EL (cell line): ENCODE measurements at regions not wholly inside any gene's neighbourhood (a gene's known extent, or its start where the extent isn't known, plus 50 kb on each side); places are given as distances from the start of the nearest gene placed in this dataset.

ENCODE experiments used
- DNase-seq: peaks from one replicate; pipeline ENCODE4 v3.0.0-alpha.2; 2016

GRCh38 chr13:34046457-34046856 lies 228.5 kb downstream of the RFC3 start:
- DNase-seq: no peak

GRCh38 chr13:34048652-34049051 lies 230.7 kb downstream of the RFC3 start:
- no peak for DNase-seq

GRCh38 chr13:34056733-34057258 lies 238.8 kb downstream of the RFC3 start:
- no peak for DNase-seq

- no peak for DNase-seq
These were observed 246.7 kb downstream of the RFC3 start for GRCh38 chr13:34064456-34065205.

GRCh38 chr13:34065928-34066327 lies 248.0 kb downstream of the RFC3 start:
- DNase-seq: no peak

GRCh38 chr13:34066344-34066743 lies 248.4 kb downstream of the RFC3 start:
- DNase-seq: no peak

- peak; percentile 38 for DNase-seq
These were observed 252.1 kb downstream of the RFC3 start for GRCh38 chr13:34070006-34070405.

GRCh38 chr13:34070544-34071303 lies 252.8 kb downstream of the RFC3 start:
- DNase-seq: no peak

GRCh38 chr13:34076319-34076718 lies 258.4 kb downstream of the RFC3 start:
- peak; percentile 34 for DNase-seq

- DNase-seq: peak; percentile 68
These were observed 259.2 kb downstream of the RFC3 start for GRCh38 chr13:34076943-34077703.

GRCh38 chr13:34078334-34078999 lies 260.5 kb downstream of the RFC3 start:
- DNase-seq: peak; percentile 11

GRCh38 chr13:34085204-34085603 lies 267.3 kb downstream of the RFC3 start:
- DNase-seq: no peak

GRCh38 chr13:34086281-34086680 lies 268.3 kb downstream of the RFC3 start:
- no peak for DNase-seq

- no peak for DNase-seq
These were observed 269.8 kb downstream of the RFC3 start for GRCh38 chr13:34087791-34088190.

GRCh38 chr13:34103854-34104253 lies 285.9 kb downstream of the RFC3 start:
- no peak for DNase-seq

GRCh38 chr13:34104853-34105252 lies 286.9 kb downstream of the RFC3 start:
- DNase-seq: no peak

GRCh38 chr13:34107806-34108205 lies 289.9 kb downstream of the RFC3 start:
- DNase-seq: peak; percentile 4

GRCh38 chr13:34108410-34108809 lies 290.5 kb downstream of the RFC3 start:
- DNase-seq: peak; percentile 1

GRCh38 chr13:34114581-34114980 lies 296.6 kb downstream of the RFC3 start:
- no peak for DNase-seq

GRCh38 chr13:34116651-34117050 lies 298.7 kb downstream of the RFC3 start:
- no peak for DNase-seq

- DNase-seq: no peak
These were observed 306.8 kb downstream of the RFC3 start for GRCh38 chr13:34124666-34125306.

GRCh38 chr13:34127523-34127922 lies 309.6 kb downstream of the RFC3 start:
- no peak for DNase-seq
